ENCODE measurements at regions not wholly inside any gene's neighbourhood (a gene's known extent, or its start where the extent isn't known, plus 50 kb on each side); places are given as distances from the start of the nearest gene placed in this dataset.

GRCh38 chr12:88253371-88253978 lies 111.4 kb downstream of the TMTC3 start:
- TF ChIP-seq CTCF (conservative IDR thresholded peaks at IDR 0.05; ENCODE audit: low read length) (no peak), EZH2phosphoT487 (IDR thresholded peaks at IDR 0.05; ENCODE audit: borderline replicate concordance) (no peak)
